ENCODE measurements at regions not wholly inside any gene's neighbourhood (a gene's known extent, or its start where the extent isn't known, plus 50 kb on each side); places are given as distances from the start of the nearest gene placed in this dataset.
"Not testable (repeated sequence)": the region's sequence is repeated elsewhere in the genome, so short reads cannot be mapped to it uniquely, and the experiment has no call there.

DNA sequence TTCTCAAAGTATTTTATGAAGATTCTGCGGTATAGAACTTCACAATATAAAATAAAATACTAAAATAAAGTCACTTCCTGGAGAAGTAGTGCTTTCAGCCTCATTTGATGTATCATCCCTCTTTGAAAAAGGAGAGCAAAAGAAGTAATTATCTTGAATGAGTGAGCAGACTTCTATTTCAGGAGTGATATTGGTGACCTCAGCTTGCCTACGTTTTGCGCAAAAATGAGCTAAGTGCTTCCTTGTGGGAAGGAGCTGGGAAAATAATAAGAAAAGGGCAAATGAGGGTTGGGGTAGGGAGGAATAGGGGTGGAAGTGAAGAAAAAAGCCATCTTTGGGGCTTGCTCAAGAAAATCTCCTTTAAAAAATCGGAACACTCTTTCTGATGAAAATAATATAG lies 1773.6 kb downstream of the OLFM4 start:
- CTCF ChIA-PET: interaction anchor here (0.9 kb wide), 1 partner anchor 27 kb away, joined by 3 read pairs; no protein-coding TSS in a partner anchor
- TF ChIP-seq CTCF (IDR thresholded peaks at IDR 0.05; ENCODE audit: control extremely low read depth, extremely low read depth, low read depth, missing control alignments): no peak
- POLR2A ChIA-PET: no interaction called here
- no peak for DNase-seq (ENCODE audit: extremely low spot score)

GRCh38 chr13:54805743-54806142 lies 1777.1 kb downstream of the OLFM4 start:
- no peak for DNase-seq (ENCODE audit: extremely low spot score)
- no peak for TF ChIP-seq CTCF (IDR thresholded peaks at IDR 0.05; ENCODE audit: control extremely low read depth, extremely low read depth, low read depth, missing control alignments)
- ChIA-PET CTCF (interaction anchor here (1.6 kb wide), 1 partner anchor 16 kb away, joined by 4 read pairs; no protein-coding TSS in a partner anchor), POLR2A (no interaction called here)

DNA sequence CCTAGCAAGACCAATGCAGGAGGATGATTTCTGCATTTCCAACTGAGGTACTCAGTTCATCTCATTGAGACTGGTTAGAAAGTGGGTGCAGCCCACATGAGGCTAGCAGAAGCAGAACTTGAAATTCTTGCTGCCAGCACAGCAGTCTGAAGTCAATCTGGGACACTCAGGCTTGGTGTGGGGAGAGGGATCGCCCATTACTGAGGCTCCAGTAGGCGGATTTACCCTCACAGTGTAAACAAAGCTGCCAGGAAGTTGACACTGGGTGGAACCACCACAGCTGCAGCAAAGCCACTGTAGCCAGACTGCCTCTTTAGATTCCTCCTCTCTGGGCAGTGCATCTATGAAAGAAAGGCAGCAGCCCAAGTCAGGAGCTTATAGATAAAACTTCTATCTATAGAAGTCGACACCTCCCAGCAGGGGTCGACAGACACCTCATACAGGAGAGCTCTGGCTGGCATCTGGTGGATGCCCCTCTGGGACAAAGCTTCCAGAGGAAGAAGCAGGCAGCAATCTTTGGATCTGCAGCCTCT lies 1793.4 kb downstream of the OLFM4 start:
- POLR2A ChIA-PET; DNase-seq (ENCODE audit: extremely low spot score): not testable (repeated sequence)
- CTCF ChIA-PET: interaction anchor here (0.9 to 1.3 kb wide), 2 partner anchors 8 to 15 kb away, joined by 3 to 4 read pairs; no protein-coding TSS in a partner anchor

DNA sequence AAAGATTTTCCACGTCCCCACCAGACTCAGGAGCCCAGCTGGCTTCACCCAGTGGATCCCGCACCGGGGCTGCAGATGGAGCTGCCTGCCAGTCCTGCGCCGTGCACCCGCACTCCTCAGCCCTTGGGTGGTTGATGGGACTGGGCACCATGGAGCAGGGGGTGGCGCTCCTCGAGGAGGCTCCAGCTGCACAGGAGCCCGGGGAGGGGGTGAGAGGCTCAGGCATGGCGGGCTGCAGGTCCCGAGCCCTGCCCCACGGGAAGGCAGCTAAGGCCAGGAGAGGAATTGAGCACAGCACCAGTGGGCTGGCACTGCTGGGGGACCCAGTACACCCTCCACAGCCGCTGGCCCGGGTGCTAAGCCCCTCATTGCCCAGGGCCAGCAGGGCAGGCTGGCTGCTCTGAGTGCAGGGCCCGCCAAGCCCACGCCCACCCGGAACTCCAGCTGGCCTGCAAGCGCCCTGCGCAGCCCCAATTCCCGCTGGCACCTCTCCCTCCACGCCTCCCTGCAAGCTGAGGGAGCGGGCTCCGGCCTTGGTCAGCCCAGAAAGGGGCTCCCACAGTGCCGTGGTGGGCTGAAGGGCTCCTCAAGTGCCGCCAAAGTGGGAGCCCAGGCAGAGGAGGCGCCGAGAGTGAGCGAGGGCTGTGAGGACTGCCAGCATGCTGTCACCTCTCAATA lies 1800.9 kb downstream of the OLFM4 start:
- DNase-seq (ENCODE audit: extremely low spot score); CTCF ChIA-PET; POLR2A ChIA-PET: not testable (repeated sequence)

DNA sequence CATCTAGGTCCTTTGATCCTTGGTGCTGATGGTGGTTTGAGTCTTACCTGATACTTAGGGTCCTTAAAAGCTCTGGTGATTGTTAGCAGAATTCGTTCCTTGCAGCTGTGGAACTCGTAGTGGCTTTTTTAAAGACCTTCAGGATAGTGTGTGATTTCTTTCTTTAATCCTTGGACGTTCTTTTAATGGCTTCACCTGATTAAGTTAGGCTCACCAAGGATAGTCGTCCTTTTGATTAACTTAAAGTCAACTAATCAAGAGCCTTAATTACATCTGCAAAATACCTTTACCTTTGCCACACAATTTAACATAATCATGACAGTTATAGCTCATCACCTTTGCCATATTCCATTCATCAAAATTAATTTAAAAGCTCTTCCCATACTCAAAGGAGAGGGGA lies 1807.7 kb downstream of the OLFM4 start:
- no peak for DNase-seq (ENCODE audit: extremely low spot score)
- POLR2A ChIA-PET: no interaction called here
- CTCF ChIA-PET: no interaction called here
- no peak for TF ChIP-seq CTCF (IDR thresholded peaks at IDR 0.05; ENCODE audit: control extremely low read depth, extremely low read depth, low read depth, missing control alignments)

GRCh38 chr13:54841682-54842081 lies 1813.1 kb downstream of the OLFM4 start:
- ChIA-PET CTCF (no interaction called here), POLR2A (no interaction called here)
- no peak for TF ChIP-seq CTCF (IDR thresholded peaks at IDR 0.05; ENCODE audit: control extremely low read depth, extremely low read depth, low read depth, missing control alignments)
- DNase-seq (ENCODE audit: extremely low spot score): no peak

DNA sequence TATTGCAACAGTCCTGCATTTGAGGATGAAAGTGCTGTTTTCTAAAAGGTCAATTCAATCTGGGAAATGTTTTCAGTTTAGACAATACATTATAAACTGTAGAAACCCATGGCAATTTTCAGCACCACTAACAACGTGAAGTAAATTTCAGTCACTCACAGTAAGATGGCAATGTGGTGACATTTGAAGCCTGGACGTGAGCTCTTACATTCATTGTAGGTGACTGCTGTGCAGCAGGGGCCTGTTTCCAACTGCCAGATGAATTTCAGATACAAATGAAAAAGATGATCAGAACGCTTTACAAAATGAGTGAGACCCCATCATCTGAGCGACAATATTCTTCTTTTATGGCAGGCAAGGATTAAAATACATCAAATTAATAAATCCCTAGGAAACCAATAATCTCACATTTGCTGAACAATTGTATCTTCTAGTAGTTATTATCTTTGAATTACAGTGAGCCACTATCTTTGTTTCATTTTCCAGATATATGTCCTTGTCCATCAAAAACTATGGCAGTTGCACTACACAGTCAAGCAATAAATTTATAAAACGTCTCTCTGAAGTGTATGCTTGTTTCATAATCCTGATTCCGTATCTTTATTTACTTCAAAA lies 1816.8 kb downstream of the OLFM4 start:
- DNase-seq (ENCODE audit: extremely low spot score): no peak
- POLR2A ChIA-PET: no interaction called here
- CTCF ChIA-PET: no interaction called here
- no peak for TF ChIP-seq CTCF (IDR thresholded peaks at IDR 0.05; ENCODE audit: control extremely low read depth, extremely low read depth, low read depth, missing control alignments)
